Esophagus squamous epithelium (tissue), 5 donors: ENCODE measurements at regions not wholly inside any gene's neighbourhood (a gene's known extent, or its start where the extent isn't known, plus 50 kb on each side); places are given as distances from the start of the nearest gene placed in this dataset.

Source experiments
- DNase-seq: peaks from one replicate; lab custom pipeline; 2025; lab: John Stamatoyannopoulos, UW
- H3K27ac ChIP-seq, 4 donors: fragments of 200-600 bp; sonication (generic); one replicate each; pipeline ENCODE4 v1.5.1; 2016 to 2019; ENCODE audit warnings: mild to moderate bottlenecking in 1 of 4
- H3K27me3 ChIP-seq, 4 donors: fragments of 200-600 bp; sonication (generic); 1 replicate in 3 of 4; 2 replicates in 1 of 4; pipeline versions ENCODE4 v1.5.1 to v1.6.0; 2017 to 2021; ENCODE audit warnings: antibody characterized with exemption in 1 of 4
- H3K36me3 ChIP-seq, 3 donors: fragments of 200-600 bp; sonication (generic); one replicate each; pipeline ENCODE4 v1.5.1; 2016 to 2019
- H3K4me1 ChIP-seq, 3 donors: fragments of 200-600 bp; sonication (generic); one replicate each; pipeline ENCODE4 v1.5.1; 2017 to 2019
- H3K4me3 ChIP-seq, 4 donors: fragments of 200-600 bp; sonication (generic); 1 replicate in 3 of 4; 2 replicates in 1 of 4; pipeline ENCODE4 v1.5.1; 2016 to 2019; ENCODE audit warnings: mild to moderate bottlenecking in 2 of 4, moderate library complexity in 1 of 4
- H3K9me3 ChIP-seq, 3 donors: fragments of 200-600 bp; sonication (generic); one replicate each; pipeline ENCODE4 v1.5.1; 2016 to 2019
- POLR2A ChIP-seq, 4 donors: fragments of 450-650 bp; IDR thresholded peaks; one replicate each; pipeline ENCODE4 v1.6.1; 2017; ENCODE audit warnings: antibody characterized with exemption in 4 of 4, mild to moderate bottlenecking in 4 of 4, moderate library complexity in 3 of 4
- WGBS, 2 donors: methylation state at CpG; one replicate each; pipeline ENCODE4 v1.1.5; 2018; 5-methylcytosine and 5-hydroxymethylcytosine counted together
- intact Hi-C: fragments of 100-400 bp; cut with DNase I; formaldehyde crosslinking; loops from one replicate; pipeline ENCODE4 v1.15.0; 2022
- TF ChIP-seq, protein P1 (sequence below), 6 experiments: fragments of 450-650 bp in 4 of 6; fragments of 200-600 bp in 2 of 6; sonication (generic) in 2 of 6; IDR thresholded peaks; one replicate each; pipeline ENCODE4 v1.5.1; 2016 to 2019; ENCODE audit warnings: antibody characterized with exemption in 6 of 6, mild to moderate bottlenecking in 4 of 6, moderate library complexity in 4 of 6
- donor health status: DM: yes; HTN: yes; CAD: no.

DNA sequence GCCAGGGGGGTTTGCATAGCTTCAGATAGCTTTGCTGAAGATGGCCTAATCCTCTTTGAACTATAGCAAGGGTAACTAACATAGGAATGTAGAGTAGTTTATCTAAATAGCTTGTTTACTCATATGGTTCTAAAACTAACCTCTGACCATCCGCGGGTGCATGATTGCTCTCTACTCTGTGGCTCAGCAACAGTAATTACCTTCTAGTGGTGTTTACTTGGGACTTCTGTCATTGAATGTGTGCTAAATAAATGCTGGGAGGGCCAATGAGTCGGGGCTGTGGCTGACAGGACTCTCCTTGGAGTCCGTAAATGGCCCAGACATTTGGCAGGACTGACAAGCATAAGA lies 1461.9 kb downstream of the UQCRFS1 start:
- intact Hi-C loops: no loop called here
- peaks cover 0 to 9% (median 5%) of the 10 kb centered on the region in 3 donors for H3K4me1 ChIP-seq
- no peak for TF ChIP-seq POLR2A (IDR thresholded peaks at IDR 0.05)
- TF ChIP-seq, protein P1, sequence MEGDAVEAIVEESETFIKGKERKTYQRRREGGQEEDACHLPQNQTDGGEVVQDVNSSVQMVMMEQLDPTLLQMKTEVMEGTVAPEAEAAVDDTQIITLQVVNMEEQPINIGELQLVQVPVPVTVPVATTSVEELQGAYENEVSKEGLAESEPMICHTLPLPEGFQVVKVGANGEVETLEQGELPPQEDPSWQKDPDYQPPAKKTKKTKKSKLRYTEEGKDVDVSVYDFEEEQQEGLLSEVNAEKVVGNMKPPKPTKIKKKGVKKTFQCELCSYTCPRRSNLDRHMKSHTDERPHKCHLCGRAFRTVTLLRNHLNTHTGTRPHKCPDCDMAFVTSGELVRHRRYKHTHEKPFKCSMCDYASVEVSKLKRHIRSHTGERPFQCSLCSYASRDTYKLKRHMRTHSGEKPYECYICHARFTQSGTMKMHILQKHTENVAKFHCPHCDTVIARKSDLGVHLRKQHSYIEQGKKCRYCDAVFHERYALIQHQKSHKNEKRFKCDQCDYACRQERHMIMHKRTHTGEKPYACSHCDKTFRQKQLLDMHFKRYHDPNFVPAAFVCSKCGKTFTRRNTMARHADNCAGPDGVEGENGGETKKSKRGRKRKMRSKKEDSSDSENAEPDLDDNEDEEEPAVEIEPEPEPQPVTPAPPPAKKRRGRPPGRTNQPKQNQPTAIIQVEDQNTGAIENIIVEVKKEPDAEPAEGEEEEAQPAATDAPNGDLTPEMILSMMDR (IDR thresholded peaks at IDR 0.05): no peak
- peaks cover 0 to 11% (median 0%) of the 10 kb centered on the region in 3 donors for H3K9me3 ChIP-seq
- no peak overlapping the region for H3K4me3 ChIP-seq
- no peaks in the 10 kb centered on the region for H3K36me3 ChIP-seq
- WGBS, 2 donors: 69 to 87% methylated on average over 4 of the region's 4 CpGs
- DNase-seq: no peak
- H3K27me3 ChIP-seq: no peaks in the 10 kb centered on the region
- no peak overlapping the region for H3K27ac ChIP-seq

DNA sequence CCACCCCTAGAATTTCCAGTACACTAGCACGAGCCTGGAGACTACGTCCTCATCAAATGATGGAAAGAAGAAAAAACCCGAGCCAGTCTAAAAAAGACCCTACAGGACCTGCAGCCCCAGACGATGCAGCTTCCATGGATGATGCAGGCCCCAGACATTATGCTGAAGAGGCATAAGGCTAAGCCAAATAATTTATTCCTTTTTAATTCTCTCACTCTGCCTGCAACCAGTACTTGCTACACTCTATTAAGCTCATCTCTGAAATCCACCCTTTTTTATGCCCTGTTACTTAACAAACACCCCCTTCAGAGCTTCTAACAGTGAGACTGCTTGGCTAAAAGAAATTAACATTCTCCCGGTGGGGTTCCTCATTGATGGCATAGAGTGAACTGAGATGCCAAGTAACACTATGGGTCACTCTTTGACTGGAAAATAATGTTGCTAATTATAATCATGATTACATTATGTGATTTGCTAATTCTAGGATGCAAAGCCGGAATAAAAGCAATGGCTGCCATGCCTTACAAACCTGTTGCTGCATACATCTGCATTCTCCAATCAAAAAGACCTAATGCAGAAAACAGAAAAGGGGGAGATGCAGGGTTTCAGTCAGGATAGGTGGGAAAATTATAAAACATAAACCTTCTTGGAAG lies 1462.4 kb downstream of the UQCRFS1 start:
- WGBS, 2 donors: 77 to 79% methylated on average over 6 of the region's 6 CpGs
- intact Hi-C loops: no loop called here
- Histone ChIP-seq H3K4me3 (no peak overlapping the region), H3K27ac (no peak overlapping the region), H3K9me3 (peaks cover 0 to 11% (median 0%) of the 10 kb centered on the region in 3 donors), H3K36me3 (no peaks in the 10 kb centered on the region), H3K27me3 (no peaks in the 10 kb centered on the region), H3K4me1 (peaks cover 0 to 9% (median 5%) of the 10 kb centered on the region in 3 donors)
- no peak for DNase-seq
- no peak for TF ChIP-seq POLR2A (IDR thresholded peaks at IDR 0.05)
- TF ChIP-seq, protein P1 (IDR thresholded peaks at IDR 0.05): no peak

DNA sequence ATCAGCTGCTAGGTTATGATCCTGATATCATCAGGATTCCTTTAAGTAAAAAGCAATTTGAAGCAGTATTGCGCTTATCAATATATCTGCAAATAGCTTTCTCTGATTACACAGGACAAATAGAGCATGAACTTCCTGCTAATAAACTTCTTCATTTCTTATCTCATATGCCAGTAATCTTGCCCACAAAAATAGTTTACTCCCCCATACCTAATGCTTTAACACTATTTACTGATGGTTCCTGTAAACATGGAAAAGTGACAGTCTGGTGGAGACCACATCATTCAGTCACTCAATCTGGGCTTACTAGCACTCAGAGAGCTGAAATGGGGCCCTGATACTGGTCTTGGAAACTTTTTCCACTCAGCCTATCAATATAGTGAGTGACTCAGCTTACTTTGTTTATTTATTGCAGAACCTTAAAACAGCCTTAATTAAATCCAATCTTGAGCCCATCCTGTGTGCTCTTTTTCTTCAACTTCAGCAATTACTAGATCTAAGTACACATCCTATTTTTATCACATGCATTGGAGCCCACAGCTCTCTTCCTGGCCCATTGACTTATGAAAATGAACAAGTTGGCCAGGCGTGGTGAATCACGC lies 1464.3 kb downstream of the UQCRFS1 start:
- no peak overlapping the region for H3K27ac ChIP-seq
- WGBS, 2 donors: 92 to 100% methylated on average over 1 to 3 of the region's 3 CpGs
- intact Hi-C loops: no loop called here
- peaks cover 0 to 9% (median 5%) of the 10 kb centered on the region in 3 donors for H3K4me1 ChIP-seq
- no peak overlapping the region for H3K4me3 ChIP-seq
- peaks cover 0 to 4% (median 0%) of the 10 kb centered on the region in 3 donors for H3K36me3 ChIP-seq
- TF ChIP-seq, protein P1 (IDR thresholded peaks at IDR 0.05): no peak
- no peak for TF ChIP-seq POLR2A (IDR thresholded peaks at IDR 0.05)
- no peaks in the 10 kb centered on the region for H3K27me3 ChIP-seq
- no peak for DNase-seq
- peaks cover 0 to 11% (median 0%) of the 10 kb centered on the region in 3 donors for H3K9me3 ChIP-seq

DNA sequence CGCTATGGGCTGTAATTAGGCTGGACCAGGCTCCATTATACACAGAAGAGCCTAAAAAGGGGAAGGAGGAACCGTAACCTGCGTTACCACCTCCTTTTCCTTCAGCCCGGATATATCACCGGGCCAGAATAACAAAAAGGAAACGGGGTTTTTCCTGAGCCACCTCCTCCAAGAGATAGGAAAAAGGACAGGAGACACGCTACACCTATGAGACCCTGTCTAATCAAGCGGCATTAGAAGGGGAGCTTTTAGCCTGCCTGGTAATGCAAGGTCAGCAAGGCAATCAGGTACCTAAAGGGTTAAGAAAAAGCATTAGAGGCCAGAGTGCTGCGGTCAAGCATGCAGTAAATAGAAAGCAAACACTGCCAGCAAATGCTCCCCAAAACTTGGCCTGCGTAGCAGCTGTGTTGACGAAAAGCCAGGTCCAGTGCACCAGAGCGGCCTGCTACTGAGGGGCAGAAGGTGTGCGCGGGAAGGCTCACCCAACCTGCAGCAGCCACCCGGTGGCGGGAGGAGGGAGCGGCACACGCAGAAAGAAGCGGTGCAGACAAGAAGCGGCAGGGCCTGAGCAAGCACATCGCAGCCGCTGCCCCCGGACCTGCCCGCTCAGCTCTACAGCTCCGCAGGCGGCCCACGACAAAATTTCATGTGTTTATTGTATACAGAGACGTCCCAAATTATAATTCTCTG lies 1466.1 kb downstream of the UQCRFS1 start:
- H3K36me3 ChIP-seq: peaks cover 0 to 9% (median 0%) of the 10 kb centered on the region in 3 donors
- H3K27ac ChIP-seq: no peak overlapping the region
- peaks cover 0 to 9% (median 5%) of the 10 kb centered on the region in 3 donors for H3K4me1 ChIP-seq
- WGBS, 2 donors: 31 to 32% methylated on average over 23 to 28 of the region's 28 CpGs
- H3K9me3 ChIP-seq: no peaks in the 10 kb centered on the region
- DNase-seq: no peak
- no peaks in the 10 kb centered on the region for H3K27me3 ChIP-seq
- TF ChIP-seq, protein P1 (IDR thresholded peaks at IDR 0.05): peak in 1 of 6 experiments; percentile 10
- no peak for TF ChIP-seq POLR2A (IDR thresholded peaks at IDR 0.05)
- H3K4me3 ChIP-seq: peak overlapping the region in 2 of 4 donors; percentile 26 to 53
- intact Hi-C loops: no loop called here
